Mesenchymal stem cell (in vitro differentiated cells and primary cell): ENCODE measurements at regions not wholly inside any gene's neighbourhood (a gene's known extent, or its start where the extent isn't known, plus 50 kb on each side); places are given as distances from the start of the nearest gene placed in this dataset.
"Not testable (repeated sequence)": the region's sequence is repeated elsewhere in the genome, so short reads cannot be mapped to it uniquely, and the experiment has no call there.

Experiments used
- DNase-seq: peaks from one replicate; pipeline ENCODE4 v3.0.0-alpha.2; 2013
- H2AFZ ChIP-seq: one replicate; pipeline ENCODE4 v1.6.1; 2013; ENCODE audit warnings: low read depth, mild to moderate bottlenecking, control low read depth, inconsistent platforms, low read length, moderate library complexity
- H2AK5ac ChIP-seq: 2 replicates; pipeline ENCODE4 v1.6.1; 2013; ENCODE audit warnings: low read length, moderate library complexity, mild to moderate bottlenecking, inconsistent platforms; ENCODE audit not compliant: severe bottlenecking
- H2BK120ac ChIP-seq: one replicate; pipeline ENCODE4 v1.6.1; 2013; ENCODE audit warnings: low read depth, mild to moderate bottlenecking, inconsistent platforms, low read length, moderate library complexity
- H2BK12ac ChIP-seq, 2 experiments: one replicate each; pipeline ENCODE4 v1.6.1; 2013; ENCODE audit warnings: inconsistent platforms in 2 of 2, low read length in 2 of 2, mild to moderate bottlenecking in 2 of 2, moderate library complexity in 2 of 2, control low read depth in 1 of 2
- H2BK15ac ChIP-seq: one replicate; pipeline ENCODE4 v1.6.1; 2013; ENCODE audit warnings: mild to moderate bottlenecking, low read depth, inconsistent platforms; ENCODE audit not compliant: poor library complexity, severe bottlenecking
- H2BK5ac ChIP-seq: 2 replicates; pipeline ENCODE4 v1.6.1; 2013; ENCODE audit warnings: low read depth, mild to moderate bottlenecking, low read length, control low read depth, inconsistent platforms; ENCODE audit not compliant: poor library complexity, severe bottlenecking
- H3K14ac ChIP-seq, 2 experiments: one replicate each; pipeline ENCODE4 v1.6.1; 2013; ENCODE audit warnings: inconsistent platforms in 2 of 2, low read length in 2 of 2, control low read depth in 1 of 2, mild to moderate bottlenecking in 1 of 2, moderate library complexity in 1 of 2
- H3K18ac ChIP-seq, 2 experiments: one replicate each; pipeline ENCODE4 v1.6.1; 2013; ENCODE audit warnings: inconsistent platforms in 2 of 2, low read length in 2 of 2, control low read depth in 1 of 2, low read depth in 1 of 2, mild to moderate bottlenecking in 1 of 2
- H3K23ac ChIP-seq, 2 experiments: one replicate each; pipeline ENCODE4 v1.6.1; 2013; ENCODE audit warnings: inconsistent platforms in 2 of 2, low read length in 2 of 2, mild to moderate bottlenecking in 2 of 2, moderate library complexity in 2 of 2, control low read depth in 1 of 2
- H3K27ac ChIP-seq: 2 replicates; pipeline ENCODE4 v1.5.1; 2013; ENCODE audit warnings: mild to moderate bottlenecking, moderate library complexity, low read length, control low read depth, inconsistent platforms; ENCODE audit not compliant: poor library complexity, severe bottlenecking
- H3K27me3 ChIP-seq, 2 experiments: 2 replicates each; pipeline versions ENCODE4 v1.6.1 to v1.7.0; 2013; ENCODE audit warnings: low read length in 2 of 2, mild to moderate bottlenecking in 2 of 2, moderate library complexity in 2 of 2, control low read depth in 1 of 2, inconsistent platforms in 1 of 2; ENCODE audit not compliant: control insufficient read depth in 1 of 2, insufficient read depth in 1 of 2
- H3K36me3 ChIP-seq, 2 experiments: 2 replicates each; pipeline versions ENCODE4 v1.6.1 to v1.7.0; 2013; ENCODE audit warnings: low read length in 2 of 2, control low read depth in 1 of 2, inconsistent platforms in 1 of 2, low read depth in 1 of 2, mild to moderate bottlenecking in 1 of 2; ENCODE audit not compliant: insufficient read depth in 2 of 2, control insufficient read depth in 1 of 2
- H3K4ac ChIP-seq, 2 experiments: one replicate each; pipeline ENCODE4 v1.6.1; 2013; ENCODE audit warnings: inconsistent platforms in 2 of 2, low read length in 2 of 2, mild to moderate bottlenecking in 2 of 2, moderate library complexity in 2 of 2, control low read depth in 1 of 2, low read depth in 1 of 2
- H3K4me1 ChIP-seq: 2 replicates; pipeline ENCODE4 v1.6.1; 2013; ENCODE audit warnings: low read depth, low read length, control low read depth; ENCODE audit not compliant: control insufficient read depth, insufficient read depth
- H3K4me2 ChIP-seq: 2 replicates; pipeline ENCODE4 v1.6.1; 2013; ENCODE audit warnings: low read length, mild to moderate bottlenecking, inconsistent platforms; ENCODE audit not compliant: poor library complexity, severe bottlenecking
- H3K4me3 ChIP-seq, 2 experiments: 2 replicates each; pipeline versions ENCODE4 v1.5.1 to v1.7.0; 2013; ENCODE audit warnings: low read length in 2 of 2, mild to moderate bottlenecking in 2 of 2, control low read depth in 1 of 2, low read depth in 1 of 2; ENCODE audit not compliant: insufficient read depth in 1 of 2
- H3K79me1 ChIP-seq: replicated peaks from 2 replicates; pipeline ENCODE4 v1.6.1; 2013; ENCODE audit warnings: mild to moderate bottlenecking, control low read depth, low read length, inconsistent platforms; ENCODE audit not compliant: poor library complexity, severe bottlenecking
- H3K9ac ChIP-seq: 2 replicates; pipeline ENCODE4 v1.7.0; 2013; ENCODE audit warnings: mild to moderate bottlenecking, low read length, moderate library complexity
- H3K9me3 ChIP-seq: 2 replicates; pipeline ENCODE4 v1.7.0; 2013; ENCODE audit warnings: mild to moderate bottlenecking, low read length; ENCODE audit not compliant: control insufficient read depth
- H4K8ac ChIP-seq: one replicate; pipeline ENCODE4 v1.6.1; 2013; ENCODE audit warnings: inconsistent platforms, mild to moderate bottlenecking, low read length, moderate library complexity
- H4K91ac ChIP-seq: one replicate; pipeline ENCODE4 v1.6.1; 2013; ENCODE audit warnings: mild to moderate bottlenecking, low read length, inconsistent platforms
- WGBS: methylation state at CpG from one replicate; pipeline ENCODE4 v1.1.7; 2013; ENCODE audit warnings: mixed read lengths; 5-methylcytosine and 5-hydroxymethylcytosine counted together

DNA sequence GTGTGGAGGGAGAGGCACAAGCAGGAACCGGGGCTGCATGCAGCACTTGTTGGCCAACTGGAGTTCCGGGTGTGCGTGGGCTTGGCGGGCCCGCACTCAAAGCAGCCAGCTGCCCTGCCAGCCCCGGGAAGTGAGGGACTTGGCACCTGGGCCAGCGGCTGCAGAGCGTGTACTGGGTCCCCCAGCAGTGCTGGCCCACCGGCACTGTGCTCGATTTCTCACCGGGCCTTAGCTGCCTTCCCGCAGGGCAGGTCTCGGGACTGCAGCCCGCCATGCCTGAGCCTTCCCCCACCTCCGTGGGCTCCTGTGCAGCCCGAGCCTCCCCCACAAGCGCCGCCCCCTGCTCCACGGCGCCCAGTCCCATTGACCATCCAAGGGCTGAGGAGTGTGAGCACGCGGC lies 1078.2 kb downstream of the NAALADL2 start:
- not testable (repeated sequence) for H3K4me1 ChIP-seq, H2AFZ ChIP-seq, H3K79me1 ChIP-seq, H2AK5ac ChIP-seq, H2BK120ac ChIP-seq, H3K9ac ChIP-seq, H4K91ac ChIP-seq, H2BK5ac ChIP-seq, H3K27me3 ChIP-seq, H2BK15ac ChIP-seq, H3K4me2 ChIP-seq, H4K8ac ChIP-seq, H3K4ac ChIP-seq, H3K36me3 ChIP-seq, H2BK12ac ChIP-seq, H3K23ac ChIP-seq, H3K27ac ChIP-seq, H3K4me3 ChIP-seq, DNase-seq, H3K18ac ChIP-seq, H3K14ac ChIP-seq
- H3K9me3 ChIP-seq: peaks cover 22% of the 10 kb centered on the region
- WGBS: 93% methylated on average over 22 of the region's 22 CpGs

DNA sequence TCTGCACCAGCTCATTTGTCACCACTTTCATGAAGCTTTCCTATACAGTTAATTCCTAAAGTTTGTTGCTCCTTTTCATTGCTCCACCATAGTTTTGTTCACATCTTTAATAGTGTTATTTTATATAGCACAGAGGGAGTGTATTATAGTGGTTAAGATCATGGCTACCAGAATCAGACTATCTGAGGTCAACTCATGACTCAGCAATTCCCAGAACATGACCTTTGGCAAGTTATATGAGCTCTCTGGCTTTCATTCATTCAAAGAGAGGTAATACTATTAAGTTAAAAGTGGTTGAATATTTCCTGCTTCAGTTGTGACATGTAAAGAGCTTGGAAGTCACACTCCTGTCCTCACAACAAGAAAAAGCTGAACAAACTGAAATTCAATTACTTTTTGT lies 1073.5 kb downstream of the NAALADL2 start:
- H2BK12ac ChIP-seq: no peak overlapping the region
- H3K4me3 ChIP-seq: no peak overlapping the region
- H3K4me2 ChIP-seq: no peak overlapping the region
- no peak overlapping the region for H4K8ac ChIP-seq
- peaks cover 12% of the 10 kb centered on the region for H3K9me3 ChIP-seq
- H3K4me1 ChIP-seq: no peaks in the 10 kb centered on the region
- no peak for DNase-seq
- H2BK5ac ChIP-seq: no peak overlapping the region
- H3K23ac ChIP-seq: no peak overlapping the region
- no peak overlapping the region for H3K27ac ChIP-seq
- no peaks in the 10 kb centered on the region for H3K79me1 ChIP-seq
- no peaks in the 10 kb centered on the region for H3K36me3 ChIP-seq
- no peak overlapping the region for H2BK120ac ChIP-seq
- no peak overlapping the region for H4K91ac ChIP-seq
- no peak overlapping the region for H2BK15ac ChIP-seq
- no peak overlapping the region for H2AFZ ChIP-seq
- H3K27me3 ChIP-seq: no peaks in the 10 kb centered on the region
- no peak overlapping the region for H2AK5ac ChIP-seq
- H3K18ac ChIP-seq: no peak overlapping the region
- H3K14ac ChIP-seq: no peak overlapping the region
- no peak overlapping the region for H3K4ac ChIP-seq
- H3K9ac ChIP-seq: no peak overlapping the region

DNA sequence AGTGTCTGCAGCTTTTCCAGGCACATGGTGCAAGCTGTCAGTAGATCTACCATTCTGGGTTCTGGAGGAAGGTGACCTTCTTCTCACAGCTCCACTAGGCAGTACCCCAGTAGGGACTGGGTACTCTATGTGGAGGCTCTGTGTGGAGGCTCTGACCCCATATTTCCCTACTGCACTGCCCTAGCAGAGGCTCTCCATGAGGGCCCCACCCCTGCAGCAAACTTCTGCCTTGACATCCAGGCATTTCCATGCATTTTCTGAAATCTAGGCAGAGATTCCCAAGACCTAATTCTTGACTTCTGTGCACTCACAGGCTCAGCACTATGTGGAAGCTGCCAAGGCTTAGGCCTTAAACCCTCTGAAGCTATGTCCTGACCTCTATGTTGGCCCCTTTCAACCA lies 1060.0 kb downstream of the NAALADL2 start:
- Histone ChIP-seq H2AK5ac (no peak overlapping the region), H4K8ac (no peak overlapping the region), H2BK15ac (no peak overlapping the region), H3K27ac (no peak overlapping the region), H3K79me1 (no peaks in the 10 kb centered on the region), H2AFZ (no peak overlapping the region), H3K4me3 (no peak overlapping the region), H3K23ac (no peak overlapping the region), H3K27me3 (no peaks in the 10 kb centered on the region), H4K91ac (no peak overlapping the region), H3K9me3 (peaks cover 16% of the 10 kb centered on the region), H3K14ac (no peak overlapping the region), H3K36me3 (no peaks in the 10 kb centered on the region), H3K4me1 (no peaks in the 10 kb centered on the region), H3K4ac (no peak overlapping the region), H2BK12ac (no peak overlapping the region), H2BK120ac (no peak overlapping the region), H3K4me2 (no peak overlapping the region), H2BK5ac (no peak overlapping the region), H3K9ac (no peak overlapping the region), H3K18ac (no peak overlapping the region)
- DNase-seq: no peak

- Histone ChIP-seq H3K18ac (no peak overlapping the region), H3K36me3 (no peaks in the 10 kb centered on the region), H3K9ac (peak overlapping the region; percentile 53), H3K9me3 (peaks cover 16% of the 10 kb centered on the region), H2AK5ac (no peak overlapping the region), H4K8ac (no peak overlapping the region), H3K27ac (no peak overlapping the region), H2BK120ac (no peak overlapping the region), H3K14ac (no peak overlapping the region), H3K27me3 (no peaks in the 10 kb centered on the region), H3K79me1 (no peaks in the 10 kb centered on the region), H3K4me3 (no peak overlapping the region), H2BK5ac (no peak overlapping the region), H3K4me1 (no peaks in the 10 kb centered on the region), H3K23ac (no peak overlapping the region), H3K4me2 (no peak overlapping the region), H2BK15ac (no peak overlapping the region), H2BK12ac (no peak overlapping the region), H3K4ac (no peak overlapping the region), H2AFZ (no peak overlapping the region), H4K91ac (no peak overlapping the region)
- DNase-seq: no peak
- WGBS: 100% methylated on average over 4 of the region's 4 CpGs
Observed at GRCh38 chr3:175916191-175916934, 1057.2 kb downstream of the NAALADL2 start.
